HCT116 (cell line): ENCODE measurements at regions not wholly inside any gene's neighbourhood (a gene's known extent, or its start where the extent isn't known, plus 50 kb on each side); places are given as distances from the start of the nearest gene placed in this dataset.
A peak's percentile ranks its signal among the peaks of the same experiment; 100 is the strongest.

ENCODE experiments used
- ATAC-seq: fragments of 200-7000 bp; cut with Tn5 transposase; 2 replicates; pipeline ENCODE4 v1.9.1; 2020; ENCODE audit warnings: mild to moderate bottlenecking, moderate library complexity
- BruUV-seq: library from RNA; stranded (reverse); fragments of 400-500 nt; replicated peaks from 2 replicates; lab custom pipeline; 2021; lab: Mats Ljungman, UMichigan
- CTCF ChIA-PET: fragments of 300-600 bp; sonication (Branson Sonifier 250); formaldehyde crosslinking; loops from one replicate; lab custom pipeline; 2021; ENCODE audit warnings: antibody characterized with exemption; lab: Charles Lee
- POLR2A ChIA-PET: fragments of 300-600, 350-600 bp; sonication (Branson Sonifier 250); formaldehyde crosslinking; loops from one replicate; lab custom pipeline; 2021; ENCODE audit warnings: antibody characterized with exemption; lab: Charles Lee
- RAD21 ChIA-PET, 2 experiments: fragments of 300-600 bp; sonication (Branson Sonifier 250); formaldehyde crosslinking; loops; one replicate each; lab custom pipeline; 2023; ENCODE audit warnings: low total read pairs in 2 of 2; ENCODE audit not compliant: uncharacterized antibody in 2 of 2, unreplicated experiment in 2 of 2, low non-redundant PET in 1 of 2; lab: Charles Lee
- DNase-seq: peaks from one replicate; pipeline ENCODE4 v3.0.0-alpha.2; 2010; ENCODE audit warnings: low read depth, low spot score
- H2AFZ ChIP-seq: fragments of 200-600 bp; shearing (Covaris generic), sonication (generic); 2 replicates; pipeline ENCODE4 v1.6.1; 2017; ENCODE audit warnings: low read depth, mixed run types, mixed read lengths, antibody characterized with exemption, low read length; ENCODE audit not compliant: poor library complexity, severe bottlenecking
- H3K27ac ChIP-seq: 2 replicates; pipeline ENCODE4 v1.5.1; 2012; ENCODE audit warnings: low read depth, low read length
- H3K27me3 ChIP-seq: fragments of 200-600 bp; sonication (generic); 2 replicates; pipeline ENCODE4 v1.6.1; 2016; ENCODE audit warnings: mixed run types, low read length, mixed read lengths; ENCODE audit not compliant: insufficient read depth
- H3K36me3 ChIP-seq, 2 experiments: fragments of 200-500 bp in 1 of 2; fragments of 200-600 bp in 1 of 2; sonication (Bioruptor generic) in 1 of 2; sonication (generic) in 1 of 2; 2 replicates each; pipeline versions ENCODE4 v1.5.1 to v1.6.1; 2014 to 2016; ENCODE audit warnings: low read length in 2 of 2, inconsistent platforms in 1 of 2, mixed read lengths in 1 of 2, mixed run types in 1 of 2; ENCODE audit not compliant: insufficient read depth in 2 of 2, control insufficient read depth in 1 of 2
- H3K4me1 ChIP-seq, 2 experiments: fragments of 200-600 bp in 1 of 2; sonication (generic) in 1 of 2; 2 replicates each; pipeline versions ENCODE4 v1.5.1 to v1.6.1; 2012 to 2017; ENCODE audit warnings: low read length in 2 of 2, inconsistent platforms in 1 of 2, mild to moderate bottlenecking in 1 of 2, mixed read lengths in 1 of 2, mixed run types in 1 of 2, moderate library complexity in 1 of 2; ENCODE audit not compliant: insufficient read depth in 2 of 2, control insufficient read depth in 1 of 2
- H3K4me2 ChIP-seq: fragments of 200-600 bp; sonication (generic); 2 replicates; pipeline ENCODE4 v1.6.1; 2017; ENCODE audit warnings: mixed run types, low read length, mixed read lengths
- H3K4me3 ChIP-seq, 2 experiments: fragments of 200-600 bp in 1 of 2; sonication (generic) in 1 of 2; replicated peaks in 1 of 2; 2 replicates each; pipeline ENCODE4 v1.5.1; 2011 to 2016; ENCODE audit warnings: low read length in 2 of 2, control low read depth in 1 of 2, low read depth in 1 of 2, mild to moderate bottlenecking in 1 of 2, mixed read lengths in 1 of 2, mixed run types in 1 of 2
- H3K79me2 ChIP-seq: fragments of 200-600 bp; sonication (generic); 2 replicates; pipeline ENCODE4 v1.6.1; 2017; ENCODE audit warnings: mild to moderate bottlenecking, mixed run types, low read length, moderate library complexity, mixed read lengths; ENCODE audit not compliant: insufficient read depth
- H3K9ac ChIP-seq: fragments of 200-600 bp; sonication (generic); 2 replicates; pipeline ENCODE4 v1.6.1; 2016; ENCODE audit warnings: low read length, mixed read lengths
- H3K9me2 ChIP-seq: fragments of 200-600 bp; sonication (generic), shearing (Covaris generic); 2 replicates; pipeline ENCODE4 v1.6.1; 2017; ENCODE audit warnings: mixed run types, mild to moderate bottlenecking, moderate library complexity; ENCODE audit not compliant: insufficient read depth
- H3K9me3 ChIP-seq, 2 experiments: fragments of 200-500 bp in 1 of 2; fragments of 200-600 bp in 1 of 2; sonication (Bioruptor generic) in 1 of 2; sonication (generic) in 1 of 2; 2 replicates each; pipeline ENCODE4 v1.6.1; 2014 to 2017; ENCODE audit warnings: low read length in 2 of 2, mixed read lengths in 2 of 2, inconsistent platforms in 1 of 2, low read depth in 1 of 2, mild to moderate bottlenecking in 1 of 2, mixed run types in 1 of 2, moderate library complexity in 1 of 2; ENCODE audit not compliant: control insufficient read depth in 1 of 2, insufficient read depth in 1 of 2
- H4K20me1 ChIP-seq: fragments of 200-600 bp; sonication (generic), shearing (Covaris generic); 2 replicates; pipeline ENCODE4 v1.6.1; 2017; ENCODE audit warnings: mixed run types, mild to moderate bottlenecking, moderate library complexity; ENCODE audit not compliant: insufficient read depth
- CEBPB ChIP-seq: IDR thresholded peaks from 2 replicates; pipeline ENCODE4 v1.6.1; 2012; ENCODE audit warnings: low read depth
- EGR1 ChIP-seq: IDR thresholded peaks from 2 replicates; pipeline ENCODE4 v1.6.1; 2012; ENCODE audit warnings: low read depth
- ELF1 ChIP-seq: IDR thresholded peaks from 2 replicates; pipeline ENCODE4 v1.6.1; 2012; ENCODE audit warnings: low read depth, borderline replicate concordance
- EZH2 ChIP-seq: fragments of 200-600 bp; sonication (generic); IDR thresholded peaks from 2 replicates; pipeline ENCODE4 v1.6.1; 2017; ENCODE audit warnings: antibody characterized with exemption, mixed run types
- EZH2phosphoT487 ChIP-seq: fragments of 200-600 bp; IDR thresholded peaks from 2 replicates; pipeline ENCODE4 v1.6.1; 2018; ENCODE audit warnings: antibody characterized with exemption, borderline replicate concordance
- FOSL1 ChIP-seq: IDR thresholded peaks from 2 replicates; pipeline ENCODE4 v1.6.1; 2012; ENCODE audit warnings: low read depth
- JUND ChIP-seq: IDR thresholded peaks from 2 replicates; pipeline ENCODE4 v1.6.1; 2012
- POLR2A ChIP-seq: IDR thresholded peaks from 2 replicates; pipeline ENCODE4 v1.7.0; 2011; ENCODE audit warnings: borderline replicate concordance; ENCODE audit not compliant: insufficient read depth, insufficient read length; ENCODE audit errors: extremely low read depth
- POLR2AphosphoS5 ChIP-seq: IDR thresholded peaks from 2 replicates; pipeline ENCODE4 v1.6.1; 2011; ENCODE audit warnings: mild to moderate bottlenecking, low read depth, low read length, moderate library complexity
- RAD21 ChIP-seq: IDR thresholded peaks from 2 replicates; pipeline ENCODE4 v1.6.1; 2012; ENCODE audit warnings: low read depth, mild to moderate bottlenecking
- SIN3A ChIP-seq: IDR thresholded peaks from 2 replicates; pipeline ENCODE4 v1.6.1; 2012; ENCODE audit warnings: low read depth
- SP1 ChIP-seq: IDR thresholded peaks from 2 replicates; pipeline ENCODE4 v1.6.1; 2012; ENCODE audit warnings: low read depth
- SRF ChIP-seq: IDR thresholded peaks from 2 replicates; pipeline ENCODE4 v1.6.1; 2012; ENCODE audit warnings: low read depth
- TCF7L2 ChIP-seq: IDR thresholded peaks from 2 replicates; pipeline ENCODE4 v1.7.0; 2011; ENCODE audit warnings: borderline replicate concordance, inconsistent platforms; ENCODE audit not compliant: insufficient read depth, insufficient read length; ENCODE audit errors: extremely low read depth
- YY1 ChIP-seq: IDR thresholded peaks from 2 replicates; pipeline ENCODE4 v1.6.1; 2011; ENCODE audit warnings: low read length, low read depth, moderate library complexity, mild to moderate bottlenecking; ENCODE audit not compliant: insufficient replicate concordance; ENCODE audit errors: extremely low read depth
- ZFX ChIP-seq: fragments of 450-650 bp; IDR thresholded peaks from 2 replicates; pipeline ENCODE4 v1.6.1; 2017
- ZNF274 ChIP-seq: fragments of 200-500 bp; sonication (Bioruptor generic); IDR thresholded peaks from 2 replicates; pipeline ENCODE4 v1.6.1; 2014; ENCODE audit warnings: mild to moderate bottlenecking, low read depth, low read length, inconsistent platforms
- intact Hi-C: fragments of 100-400 bp; cut with micrococcal nuclease; formaldehyde crosslinking; loops from 2 replicates; pipeline ENCODE4 v1.10.0; 2022
- TF ChIP-seq, protein P1 (sequence below): IDR thresholded peaks from 2 replicates; pipeline ENCODE4 v1.6.1; 2012
- TF ChIP-seq, protein P2 (sequence below): IDR thresholded peaks from 2 replicates; pipeline ENCODE4 v1.6.1; 2012
- TF ChIP-seq, protein P3 (sequence below), 3 experiments: fragments of 200-600 bp in 1 of 3; sonication (generic) in 1 of 3; IDR thresholded peaks in 2 of 3; conservative IDR thresholded peaks in 1 of 3; 2 replicates each; pipeline ENCODE4 v1.5.1; 2012 to 2017; ENCODE audit warnings: low read depth in 2 of 3, low read length in 2 of 3, antibody characterized with exemption in 1 of 3, borderline replicate concordance in 1 of 3, control low read depth in 1 of 3, mild to moderate bottlenecking in 1 of 3, mixed read lengths in 1 of 3, mixed run types in 1 of 3, moderate library complexity in 1 of 3; ENCODE audit not compliant: insufficient read depth in 1 of 3
- TF ChIP-seq, protein P4 (sequence below): IDR thresholded peaks from 2 replicates; pipeline ENCODE4 v1.6.1; 2011; ENCODE audit warnings: mild to moderate bottlenecking, low read length, moderate library complexity; ENCODE audit not compliant: insufficient replicate concordance; ENCODE audit errors: extremely low read depth

DNA sequence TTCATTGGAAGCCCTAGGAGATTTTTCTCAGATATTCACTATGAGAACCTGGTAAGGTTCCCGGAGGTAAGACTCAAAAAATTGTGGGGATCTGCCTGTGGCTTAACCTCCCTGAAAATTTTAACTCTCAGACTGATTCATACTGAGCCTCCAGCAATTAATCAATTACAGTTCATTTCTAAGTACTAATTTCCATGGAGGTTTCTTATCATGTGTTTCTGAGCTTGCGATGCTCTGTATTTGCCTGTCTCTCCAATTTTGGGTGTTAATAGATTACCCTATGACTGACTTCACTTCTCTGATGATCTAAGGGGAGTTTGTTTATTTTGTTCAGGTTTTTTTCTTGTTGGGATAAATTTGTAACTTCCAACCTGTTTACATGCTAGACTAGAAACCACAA, 215.4 kb upstream of the TMEM196 start (continued):
- TF ChIP-seq ELF1: no peak
- no peak for TF ChIP-seq SIN3A
- TF ChIP-seq EGR1: no peak
- no peak for TF ChIP-seq CEBPB

DNA sequence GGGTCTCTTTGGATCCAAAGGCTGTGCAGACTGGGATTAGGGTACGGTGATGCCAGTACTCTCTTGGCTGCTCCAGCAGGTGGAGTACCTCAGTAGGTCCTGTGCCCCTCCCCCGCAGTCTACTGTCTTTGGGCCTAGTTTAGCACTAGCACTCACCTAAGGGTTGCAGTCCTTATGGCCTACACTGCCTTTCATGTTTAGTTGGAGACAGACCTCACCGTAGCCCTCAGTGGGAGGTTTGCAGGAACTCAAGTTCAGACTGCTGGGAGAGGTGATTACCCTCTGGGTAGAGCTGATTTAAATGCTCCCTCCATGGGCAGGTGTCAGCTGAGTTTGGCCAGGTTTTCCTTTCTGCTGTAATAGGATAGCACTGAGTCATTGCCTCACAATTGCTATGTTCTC, 210.8 kb upstream of the TMEM196 start:
- RAD21 ChIA-PET: no interaction called here
- ATAC-seq: peak; percentile 60; the same call in 1 of the 2 replicates
- Histone ChIP-seq H3K4me1 (peaks cover 0 to 7% of the 10 kb centered on the region in 2 experiments; a peak in 1 of 4 replicates), H3K79me2 (no peaks in the 10 kb centered on the region), H4K20me1 (no peaks in the 10 kb centered on the region), H3K9me2 (no peaks in the 10 kb centered on the region), H2AFZ (no peak overlapping the region), H3K4me2 (no peak overlapping the region)
- intact Hi-C loops: loop anchor here (2.0 kb wide), 1 partner anchor 615 kb away; no protein-coding TSS in a partner anchor
- BruUV-seq: no TSS peak
- TF ChIP-seq POLR2A: no peak
- no peak for TF ChIP-seq SIN3A
- TF ChIP-seq JUND: no peak
- TF ChIP-seq ZNF274: no peak
- 0 out of 2 replicates have a peak, but pooled peaks have one; percentile 23 for TF ChIP-seq ZFX
- TF ChIP-seq, protein P1, sequence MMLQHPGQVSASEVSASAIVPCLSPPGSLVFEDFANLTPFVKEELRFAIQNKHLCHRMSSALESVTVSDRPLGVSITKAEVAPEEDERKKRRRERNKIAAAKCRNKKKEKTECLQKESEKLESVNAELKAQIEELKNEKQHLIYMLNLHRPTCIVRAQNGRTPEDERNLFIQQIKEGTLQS: no peak
- TF ChIP-seq EZH2: no peak
- no peak for TF ChIP-seq CEBPB
- TF ChIP-seq POLR2AphosphoS5: no peak
- no peak for TF ChIP-seq FOSL1
- TF ChIP-seq, protein P2, sequence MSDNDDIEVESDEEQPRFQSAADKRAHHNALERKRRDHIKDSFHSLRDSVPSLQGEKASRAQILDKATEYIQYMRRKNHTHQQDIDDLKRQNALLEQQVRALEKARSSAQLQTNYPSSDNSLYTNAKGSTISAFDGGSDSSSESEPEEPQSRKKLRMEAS: no peak
- TF ChIP-seq ELF1: no peak
- TF ChIP-seq SP1: no peak
- TF ChIP-seq RAD21: peak; percentile 14; the same call in 1 of the 2 replicates
- TF ChIP-seq EGR1: no peak
- TF ChIP-seq SRF: no peak
- TF ChIP-seq TCF7L2: no peak
- TF ChIP-seq, protein P3, sequence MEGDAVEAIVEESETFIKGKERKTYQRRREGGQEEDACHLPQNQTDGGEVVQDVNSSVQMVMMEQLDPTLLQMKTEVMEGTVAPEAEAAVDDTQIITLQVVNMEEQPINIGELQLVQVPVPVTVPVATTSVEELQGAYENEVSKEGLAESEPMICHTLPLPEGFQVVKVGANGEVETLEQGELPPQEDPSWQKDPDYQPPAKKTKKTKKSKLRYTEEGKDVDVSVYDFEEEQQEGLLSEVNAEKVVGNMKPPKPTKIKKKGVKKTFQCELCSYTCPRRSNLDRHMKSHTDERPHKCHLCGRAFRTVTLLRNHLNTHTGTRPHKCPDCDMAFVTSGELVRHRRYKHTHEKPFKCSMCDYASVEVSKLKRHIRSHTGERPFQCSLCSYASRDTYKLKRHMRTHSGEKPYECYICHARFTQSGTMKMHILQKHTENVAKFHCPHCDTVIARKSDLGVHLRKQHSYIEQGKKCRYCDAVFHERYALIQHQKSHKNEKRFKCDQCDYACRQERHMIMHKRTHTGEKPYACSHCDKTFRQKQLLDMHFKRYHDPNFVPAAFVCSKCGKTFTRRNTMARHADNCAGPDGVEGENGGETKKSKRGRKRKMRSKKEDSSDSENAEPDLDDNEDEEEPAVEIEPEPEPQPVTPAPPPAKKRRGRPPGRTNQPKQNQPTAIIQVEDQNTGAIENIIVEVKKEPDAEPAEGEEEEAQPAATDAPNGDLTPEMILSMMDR (IDR thresholded peaks at IDR 0.05 in 2 of 3, conservative IDR thresholded peaks at IDR 0.05 in 1 of 3; ENCODE audit: borderline replicate concordance in 1 of 3, insufficient read depth in 1 of 3, low read depth in 2 of 3, low read length in 2 of 3): peak in 1 of 3 experiments; percentile 21; a peak in 1 of 6 replicates
- no peak for TF ChIP-seq EZH2phosphoT487
- no peak for TF ChIP-seq YY1
- TF ChIP-seq, protein P4, sequence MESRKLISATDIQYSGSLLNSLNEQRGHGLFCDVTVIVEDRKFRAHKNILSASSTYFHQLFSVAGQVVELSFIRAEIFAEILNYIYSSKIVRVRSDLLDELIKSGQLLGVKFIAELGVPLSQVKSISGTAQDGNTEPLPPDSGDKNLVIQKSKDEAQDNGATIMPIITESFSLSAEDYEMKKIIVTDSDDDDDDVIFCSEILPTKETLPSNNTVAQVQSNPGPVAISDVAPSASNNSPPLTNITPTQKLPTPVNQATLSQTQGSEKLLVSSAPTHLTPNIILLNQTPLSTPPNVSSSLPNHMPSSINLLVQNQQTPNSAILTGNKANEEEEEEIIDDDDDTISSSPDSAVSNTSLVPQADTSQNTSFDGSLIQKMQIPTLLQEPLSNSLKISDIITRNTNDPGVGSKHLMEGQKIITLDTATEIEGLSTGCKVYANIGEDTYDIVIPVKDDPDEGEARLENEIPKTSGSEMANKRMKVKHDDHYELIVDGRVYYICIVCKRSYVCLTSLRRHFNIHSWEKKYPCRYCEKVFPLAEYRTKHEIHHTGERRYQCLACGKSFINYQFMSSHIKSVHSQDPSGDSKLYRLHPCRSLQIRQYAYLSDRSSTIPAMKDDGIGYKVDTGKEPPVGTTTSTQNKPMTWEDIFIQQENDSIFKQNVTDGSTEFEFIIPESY: no peak
- TF ChIP-seq, all 23 proteins: peak for 3
- CTCF ChIA-PET: interaction anchor here (1.0 to 4.1 kb wide), 4 partner anchors 188 to 664 kb away, joined by 3 to 23 read pairs (median 12); no protein-coding TSS in a partner anchor
- Histone ChIP-seq H3K36me3 (no peaks in the 10 kb centered on the region), H3K27me3 (no peaks in the 10 kb centered on the region), H3K9ac (no peak overlapping the region), H3K9me3 (no peaks in the 10 kb centered on the region), H3K27ac (no peak overlapping the region), H3K4me3 (no peak overlapping the region)
- POLR2A ChIA-PET: no interaction called here
- no peak for DNase-seq
